ENCODE measurements at regions not wholly inside any gene's neighbourhood (a gene's known extent, or its start where the extent isn't known, plus 50 kb on each side); places are given as distances from the start of the nearest gene placed in this dataset.

- TF ChIP-seq EZH2 (IDR thresholded peaks at IDR 0.05; ENCODE audit: insufficient read depth, poor library complexity, severe bottlenecking) (no peak), EZH2phosphoT487 (IDR thresholded peaks at IDR 0.05; ENCODE audit: insufficient read depth, low read depth) (no peak)
These were observed 205.9 kb downstream of the IKZF2 start for GRCh38 chr2:212945526-212945925.
